Effector CD8-positive, alpha-beta T cell (primary cell): ENCODE measurements at regions not wholly inside any gene's neighbourhood (a gene's known extent, or its start where the extent isn't known, plus 50 kb on each side); places are given as distances from the start of the nearest gene placed in this dataset.

Source experiments
- DNase-seq: peaks from one replicate; lab custom pipeline; 2025; lab: John Stamatoyannopoulos, UW

- DNase-seq = no peak
Observed at GRCh38 chr2:145652571-145653545, 1132.9 kb upstream of the ZEB2 start.

DNA sequence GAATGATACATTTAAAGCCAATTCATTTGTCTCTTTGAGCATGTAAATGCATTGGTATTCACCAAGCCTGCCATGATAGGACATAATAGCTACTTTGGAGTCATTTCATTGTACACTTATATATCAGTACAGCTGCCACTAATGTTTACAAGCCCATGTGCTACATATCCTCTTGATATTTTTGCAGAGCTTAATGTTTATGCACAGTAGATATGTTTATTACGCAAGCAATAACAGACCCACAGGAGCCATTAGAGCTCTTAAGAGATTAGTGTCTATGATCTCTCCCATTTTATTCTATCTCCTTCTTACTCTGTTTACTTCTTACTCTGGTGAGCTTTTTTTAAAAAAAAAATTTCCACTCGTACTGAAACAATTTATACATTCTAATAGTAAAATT, 1132.1 kb upstream of the ZEB2 start:
- DNase-seq = no peak

- DNase-seq = no peak
Observed at GRCh38 chr2:145650226-145650625, 1130.3 kb upstream of the ZEB2 start.

DNA sequence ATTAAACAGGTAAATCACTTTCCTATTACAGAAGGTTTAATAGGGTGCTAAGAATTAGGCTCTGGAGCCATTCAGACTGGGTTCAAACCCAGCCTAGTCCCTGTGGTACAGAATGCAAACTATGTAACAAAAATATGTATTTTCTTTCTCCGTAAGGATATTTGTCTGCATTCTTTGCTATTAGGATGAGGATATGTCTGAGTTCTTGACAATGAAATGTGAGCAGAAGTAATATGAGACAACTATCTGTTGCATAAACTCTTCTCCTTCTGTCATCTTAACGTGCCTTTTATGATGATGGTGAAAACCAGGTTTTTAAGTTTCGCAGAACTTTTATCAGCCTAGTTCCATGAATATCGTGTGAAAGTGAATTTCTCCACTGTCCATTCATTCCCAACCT, 1129.1 kb upstream of the ZEB2 start:
- no peak for DNase-seq

DNA sequence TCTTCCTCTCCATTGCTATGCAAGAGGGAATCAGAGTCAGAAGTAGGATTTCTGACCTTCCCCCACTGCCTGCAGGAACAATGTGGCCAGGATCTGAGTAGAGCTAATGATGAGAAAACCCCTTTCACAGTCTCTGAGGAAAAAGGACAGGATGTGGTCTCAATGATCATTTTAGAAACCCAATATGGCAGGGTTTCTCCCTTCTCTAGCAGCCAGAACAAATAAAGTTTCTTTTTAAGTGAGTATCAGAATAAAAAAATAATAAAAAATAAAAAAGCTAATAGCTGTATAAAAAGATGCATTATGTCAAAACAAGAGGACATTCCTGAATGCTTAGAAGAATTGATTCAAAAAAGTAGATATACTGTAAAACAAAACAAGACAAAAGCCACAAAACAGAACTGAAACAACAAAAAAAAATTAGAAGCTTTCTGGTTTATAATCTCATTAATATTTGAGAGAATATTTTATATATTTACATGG, 1124.9 kb upstream of the ZEB2 start:
- DNase-seq = no peak

- DNase-seq = no peak
Observed at GRCh38 chr2:145638675-145639074, 1118.8 kb upstream of the ZEB2 start.

DNA sequence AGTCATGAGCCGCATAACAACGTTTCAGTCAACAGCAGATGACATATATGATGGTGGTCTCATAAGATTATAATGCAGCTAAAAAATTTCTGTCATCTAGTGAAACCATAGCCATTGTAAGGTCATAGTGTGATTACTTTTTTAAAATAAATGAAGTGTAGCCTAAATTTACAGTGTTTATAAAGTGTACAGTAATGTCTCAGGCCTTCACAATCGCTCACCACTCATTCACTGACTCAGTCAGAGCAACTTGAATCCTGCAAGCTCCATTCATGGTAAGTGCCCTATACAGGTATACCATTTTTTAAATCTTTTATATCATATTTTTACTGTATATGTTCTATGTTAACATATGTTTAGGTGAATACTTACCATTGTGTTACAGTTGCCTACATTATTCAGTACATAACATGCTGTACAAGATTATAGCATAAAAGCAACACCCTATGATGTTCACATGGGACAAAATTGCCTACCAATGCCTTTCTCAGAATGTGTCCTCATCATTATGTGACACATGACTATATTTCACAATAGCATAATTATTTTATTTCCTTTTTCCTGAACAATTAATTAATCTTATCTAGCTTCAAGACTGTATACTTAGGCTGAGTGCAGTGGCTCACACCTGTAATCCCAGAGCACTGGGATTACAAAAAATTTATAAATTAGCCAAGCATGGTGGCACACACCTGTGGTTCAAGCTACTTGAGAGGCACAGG, 1115.9 kb upstream of the ZEB2 start:
- DNase-seq = no peak

DNA sequence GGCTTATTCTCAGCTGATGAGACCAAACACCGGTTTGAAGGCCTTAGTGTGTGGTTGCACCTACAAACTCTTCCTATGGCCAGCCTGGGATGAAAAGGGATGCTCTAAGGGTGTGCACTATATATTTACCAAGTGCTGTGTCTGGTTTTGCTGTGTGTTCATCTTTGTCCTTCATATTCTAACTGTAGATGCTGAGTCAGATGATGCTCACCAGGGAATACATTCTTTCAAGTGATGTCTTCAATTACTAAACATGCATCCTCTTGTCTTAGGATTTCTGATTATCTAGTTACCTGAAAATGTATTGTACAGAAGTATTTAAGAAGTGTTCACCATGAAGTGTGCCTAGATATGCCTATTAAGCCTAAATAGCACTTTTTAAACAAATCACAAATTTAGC, 1111.6 kb upstream of the ZEB2 start:
- DNase-seq = no peak

GRCh38 chr2:145626301-145626700, 1106.4 kb upstream of the ZEB2 start:
- DNase-seq = no peak

GRCh38 chr2:145625111-145625510, 1105.2 kb upstream of the ZEB2 start:
- DNase-seq = no peak

DNA sequence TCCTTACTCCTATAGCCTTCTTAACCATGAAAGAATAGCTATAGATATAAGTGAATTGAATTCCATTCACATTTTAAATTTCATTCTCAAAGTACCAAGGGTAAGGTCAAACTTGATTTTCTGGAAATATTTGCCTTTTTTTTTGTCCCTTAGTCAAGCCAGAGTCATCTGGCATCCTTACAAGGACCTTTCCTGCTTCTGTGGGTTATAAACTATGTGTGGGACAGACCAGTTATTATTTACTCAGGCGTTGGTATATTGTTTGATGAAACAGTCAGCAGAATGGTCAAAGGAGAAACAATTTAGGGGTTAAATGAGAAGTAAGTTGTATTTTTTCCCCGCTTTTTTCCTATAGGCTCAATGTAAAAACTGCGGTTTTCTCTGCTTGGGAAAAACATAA, 1103.2 kb upstream of the ZEB2 start:
- no peak for DNase-seq

DNA sequence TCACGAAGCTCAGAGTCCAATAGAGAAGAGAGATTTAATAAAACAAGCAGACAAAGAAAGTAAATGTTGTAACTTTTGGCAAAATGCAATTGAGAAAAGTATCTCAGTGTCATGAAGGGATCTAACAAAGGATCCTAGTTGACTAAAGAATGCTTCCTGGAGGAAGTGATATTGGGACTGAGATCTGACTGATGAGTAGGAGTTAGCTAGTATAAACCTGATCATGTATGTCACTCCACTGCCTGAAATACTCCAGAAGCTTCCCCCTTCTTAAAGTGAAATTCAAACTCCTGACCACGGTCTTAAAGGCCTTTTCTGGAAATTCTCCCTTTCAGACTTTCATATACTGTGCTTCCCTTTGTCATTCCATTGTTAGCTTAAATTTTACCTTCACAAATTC, 1102.4 kb upstream of the ZEB2 start:
- no peak for DNase-seq

DNA sequence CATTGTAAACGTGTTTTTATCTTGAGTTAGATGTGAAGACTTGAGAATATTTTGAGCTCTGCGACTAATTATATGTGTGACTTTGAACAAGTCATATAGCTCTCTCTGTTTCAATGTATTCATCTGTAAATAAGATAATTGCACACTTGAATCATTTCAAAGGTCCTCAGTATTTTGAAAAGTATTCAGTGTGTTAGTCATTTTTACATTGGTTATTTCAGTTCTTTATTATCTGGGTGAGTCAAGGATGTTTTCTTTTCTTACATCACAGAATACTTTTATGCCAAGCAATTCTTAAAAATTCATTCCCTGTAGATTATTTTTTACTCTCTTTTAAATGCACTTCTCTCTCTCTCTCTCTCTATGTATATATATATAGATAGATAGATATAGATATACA, 1098.0 kb upstream of the ZEB2 start:
- no peak for DNase-seq

DNA sequence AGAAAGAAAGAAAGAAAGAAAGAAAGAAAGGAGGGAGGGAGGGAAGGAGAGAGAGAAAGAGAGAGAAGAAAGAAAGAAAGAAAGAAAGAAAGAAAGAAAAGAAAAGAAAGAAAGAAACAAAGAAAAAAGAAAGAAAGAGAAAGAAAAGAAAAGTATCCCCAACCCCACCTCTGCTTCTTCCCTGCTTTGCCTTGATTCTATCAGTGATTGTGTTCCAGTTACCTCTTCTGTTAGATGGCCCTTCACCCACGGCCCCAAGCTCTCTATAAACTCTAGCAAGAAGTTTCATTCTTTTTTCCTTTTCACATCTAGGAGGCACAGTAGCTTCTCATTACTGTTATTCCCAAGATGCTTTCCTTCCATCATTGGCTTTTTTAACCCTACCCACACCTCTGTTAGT, 1097.5 kb upstream of the ZEB2 start:
- no peak for DNase-seq

GRCh38 chr2:145615626-145616025, 1095.7 kb upstream of the ZEB2 start:
- DNase-seq = no peak

DNA sequence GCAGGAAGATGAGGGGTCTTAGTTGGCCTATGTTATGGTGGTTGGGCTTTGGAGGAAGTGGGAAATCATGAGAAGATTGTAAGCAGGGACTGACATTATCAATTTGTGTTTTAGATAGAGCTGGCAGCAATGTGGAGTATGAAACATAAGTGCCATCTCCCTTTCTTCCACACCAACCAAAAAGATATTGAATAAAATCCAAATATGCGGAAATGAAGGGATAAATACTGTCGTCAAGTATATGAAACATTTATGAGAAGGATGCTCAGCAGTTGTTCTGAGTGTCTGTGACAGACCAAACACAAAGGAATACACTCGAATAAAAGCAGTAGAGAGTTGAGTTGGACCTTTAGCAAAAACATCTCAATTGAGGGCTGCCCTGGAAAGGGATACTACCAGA, 1090.0 kb upstream of the ZEB2 start:
- DNase-seq = no peak

- DNase-seq = no peak
Observed at GRCh38 chr2:145601361-145601925, 1081.5 kb upstream of the ZEB2 start.

- no peak for DNase-seq
Observed at GRCh38 chr2:145600811-145601210, 1080.9 kb upstream of the ZEB2 start.

GRCh38 chr2:145599756-145600155, 1079.8 kb upstream of the ZEB2 start:
- DNase-seq = no peak

DNA sequence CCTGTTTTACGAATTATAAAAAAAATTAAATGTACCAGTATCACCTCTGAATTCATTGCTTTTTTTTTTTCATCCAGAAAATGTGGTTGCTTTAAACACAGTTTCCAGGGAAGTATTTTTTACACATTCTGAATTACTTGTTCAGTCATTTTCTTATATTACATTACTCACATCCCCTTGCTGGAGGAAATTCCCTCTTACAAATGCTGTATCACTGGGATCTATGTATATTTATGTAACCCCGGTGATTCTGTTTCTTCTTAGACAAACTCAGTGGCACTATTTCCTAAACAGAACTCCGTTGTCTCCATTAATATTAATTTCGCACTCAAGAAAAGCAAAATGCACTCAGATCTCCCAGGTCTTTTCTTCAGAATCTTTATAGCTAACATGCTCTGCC, 1078.5 kb upstream of the ZEB2 start:
- DNase-seq = no peak

DNA sequence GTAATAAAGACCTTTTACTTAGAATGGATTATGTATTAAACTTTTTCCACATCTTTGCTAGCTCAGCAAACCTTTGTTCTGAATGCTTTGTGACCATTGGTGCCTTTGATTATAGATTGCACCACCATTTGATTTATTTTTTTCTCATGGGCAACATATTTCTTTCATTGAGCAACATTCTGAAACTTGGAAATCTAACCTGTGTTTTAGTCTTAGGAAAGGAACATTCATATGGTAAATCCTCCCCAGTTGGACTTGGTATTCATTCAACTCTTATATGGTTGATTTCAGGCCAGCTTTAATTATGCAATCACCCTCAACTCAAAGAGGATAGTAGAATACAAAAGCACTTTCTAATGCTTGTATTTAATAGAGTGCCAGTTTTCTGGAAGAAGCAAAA, 1077.9 kb upstream of the ZEB2 start:
- no peak for DNase-seq

DNA sequence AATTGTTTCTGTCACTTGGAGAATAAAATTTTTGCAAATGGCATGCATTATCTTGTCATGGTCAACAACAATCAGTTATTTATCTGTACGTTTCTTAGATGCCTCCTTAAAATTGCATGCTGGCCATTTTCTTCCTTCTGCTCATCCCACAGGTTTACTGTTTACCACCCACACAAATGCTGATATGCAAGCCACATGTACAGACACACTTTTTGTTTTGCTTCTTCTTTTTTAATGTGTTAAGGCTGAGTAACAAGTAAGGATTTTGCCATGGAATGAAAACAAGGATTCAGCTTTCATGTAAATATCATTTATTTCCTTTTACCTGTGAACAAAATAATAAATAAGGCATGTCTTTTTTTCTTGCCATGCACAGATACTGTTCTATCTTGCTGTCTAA, 1077.1 kb upstream of the ZEB2 start:
- no peak for DNase-seq

- no peak for DNase-seq
Observed at GRCh38 chr2:145596416-145596815, 1076.5 kb upstream of the ZEB2 start.
